NCI-H2196 treated with DMSO at 0.1 percent for 48 hours (cell line): ENCODE measurements at regions not wholly inside any gene's neighbourhood (a gene's known extent, or its start where the extent isn't known, plus 50 kb on each side); places are given as distances from the start of the nearest gene placed in this dataset.
"Not testable (repeated sequence)": the region's sequence is repeated elsewhere in the genome, so short reads cannot be mapped to it uniquely, and the experiment has no call there.

ENCODE experiments used
- DNase-seq: peaks from one replicate; lab custom pipeline; 2025; ENCODE audit not compliant: unreplicated experiment; lab: John Stamatoyannopoulos, UW

DNA sequence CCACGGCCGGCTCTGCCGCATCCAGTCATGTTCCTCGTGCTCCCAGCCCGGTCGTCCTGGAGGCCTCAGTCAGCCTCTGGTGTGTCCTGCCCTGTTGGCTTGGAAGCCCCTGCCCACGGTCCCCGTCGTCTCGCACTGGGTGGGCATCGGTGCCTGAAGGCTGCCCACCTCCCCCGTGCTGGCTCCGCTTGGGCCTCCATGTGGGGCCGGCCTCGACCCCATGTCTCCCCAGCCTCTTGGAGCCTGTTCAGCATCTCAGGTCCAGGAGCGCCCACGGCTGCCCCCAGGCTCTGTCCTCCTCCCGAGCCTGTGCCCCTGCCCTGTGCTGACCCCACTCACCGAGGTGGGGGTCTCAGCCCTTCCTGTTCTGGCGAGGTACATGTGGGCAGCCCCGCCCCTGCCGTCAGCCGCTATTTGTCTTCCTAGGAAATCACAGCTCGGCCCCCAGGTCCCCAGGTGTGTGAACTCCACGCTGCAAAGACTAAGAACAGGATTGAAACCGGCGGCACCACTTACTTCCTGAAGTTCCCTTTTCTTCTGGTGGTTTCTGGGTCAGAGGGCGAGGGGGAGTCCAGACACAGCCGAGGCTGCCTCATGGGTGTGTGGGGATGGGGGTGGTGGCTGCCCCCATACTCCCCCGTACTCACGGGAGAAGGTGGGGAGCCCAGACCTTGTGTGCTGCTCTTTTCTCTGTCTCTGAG, 221.3 kb downstream of the TMEM121 start:
- DNase-seq, result not testable (repeated sequence)

DNA sequence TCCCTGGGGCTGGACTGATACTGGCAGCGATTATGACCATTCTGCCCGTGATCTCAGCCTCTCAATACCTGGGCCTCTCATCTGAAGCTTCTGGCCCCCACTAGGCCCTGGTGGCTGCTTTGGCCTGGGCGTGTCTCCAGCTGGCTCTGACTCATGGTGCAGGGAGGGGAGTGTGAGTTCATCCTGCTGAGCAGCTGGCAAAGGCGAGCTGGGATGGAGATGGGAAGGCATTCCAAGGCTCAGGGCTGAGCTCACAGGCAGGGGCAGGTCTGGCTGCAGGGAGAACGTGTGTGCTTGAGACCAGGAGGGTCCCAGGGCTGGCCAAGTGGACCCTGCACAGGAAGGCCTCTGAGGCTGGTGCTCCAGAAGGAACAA, 221.8 kb downstream of the TMEM121 start:
- no peak for DNase-seq

DNA sequence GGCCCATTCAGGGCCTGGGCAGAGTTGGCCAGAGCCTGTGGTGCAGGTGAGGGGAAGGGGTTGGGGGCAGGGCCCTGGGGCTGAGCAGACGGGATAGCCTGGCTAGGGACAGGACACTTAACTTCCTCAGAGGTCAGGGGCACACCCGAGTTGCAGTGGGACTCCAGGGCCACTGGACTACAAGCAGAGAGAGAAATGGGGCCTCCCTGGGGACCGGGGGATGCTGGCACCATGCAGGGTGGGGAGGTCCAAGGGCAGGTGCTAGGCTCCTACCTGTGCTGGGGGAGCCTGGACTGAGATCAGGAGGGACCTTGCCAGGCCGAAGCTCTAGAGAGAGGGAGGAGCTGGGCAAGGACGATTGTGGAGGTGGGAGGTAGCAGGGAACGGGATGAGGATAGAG, 222.3 kb downstream of the TMEM121 start:
- DNase-seq, result not testable (repeated sequence)

DNA sequence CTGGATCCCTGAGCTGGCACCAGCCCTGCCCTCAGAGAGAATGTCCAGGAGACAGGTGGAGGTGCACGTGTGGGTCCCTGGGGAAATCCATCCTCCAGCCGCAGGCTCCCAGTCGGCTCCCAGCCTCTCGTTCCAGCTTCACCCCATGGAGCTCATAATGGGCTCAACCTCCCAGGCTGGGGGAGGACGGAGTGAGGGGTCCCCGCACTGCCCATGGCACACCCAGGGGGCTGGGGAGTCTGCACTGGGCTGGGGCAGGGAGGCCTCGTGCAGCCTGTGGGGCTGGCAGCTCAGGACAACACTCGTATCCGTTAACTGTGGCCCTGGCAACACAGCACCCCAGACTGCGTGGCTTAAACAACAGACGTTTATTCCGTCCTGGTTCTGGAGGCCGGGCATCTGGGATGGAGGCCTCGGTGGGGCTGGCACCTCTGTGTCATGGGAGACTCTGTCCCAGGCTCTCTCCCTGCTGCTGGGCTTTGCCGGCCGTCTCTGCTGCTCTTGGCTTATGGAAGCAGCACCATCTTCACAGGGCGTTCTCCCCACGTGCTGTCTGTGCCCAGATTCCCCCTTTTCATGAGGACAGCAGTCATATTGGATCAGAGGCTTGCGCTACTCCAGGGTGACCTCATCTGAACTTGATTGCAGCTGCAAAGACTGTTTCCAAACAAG, 223.6 kb downstream of the TMEM121 start:
- DNase-seq, result not testable (repeated sequence)

DNA sequence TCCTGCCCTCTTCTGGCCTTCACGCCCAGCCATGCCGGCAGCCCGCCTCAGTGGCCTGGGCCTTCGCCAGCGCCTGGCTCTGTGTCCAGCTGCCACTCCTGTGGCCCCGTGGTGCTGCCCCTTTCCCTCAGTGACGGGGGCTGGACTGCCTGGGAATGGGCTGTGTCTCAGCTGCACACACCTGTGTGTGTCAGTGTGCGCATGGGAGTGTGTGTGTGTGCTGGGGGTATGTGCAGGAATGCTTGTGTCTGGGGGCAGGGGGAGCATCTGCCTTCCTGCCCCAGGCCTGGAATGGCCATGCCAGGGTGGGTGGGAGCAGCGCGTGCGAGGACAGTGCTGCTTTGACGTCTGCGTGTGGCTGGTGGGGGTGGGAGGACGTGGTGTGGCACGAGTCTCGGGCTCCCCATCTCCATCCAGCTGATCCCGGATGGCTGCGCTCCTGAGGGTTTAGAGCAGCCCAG, 224.9 kb downstream of the TMEM121 start:
- not testable (repeated sequence) for DNase-seq

DNA sequence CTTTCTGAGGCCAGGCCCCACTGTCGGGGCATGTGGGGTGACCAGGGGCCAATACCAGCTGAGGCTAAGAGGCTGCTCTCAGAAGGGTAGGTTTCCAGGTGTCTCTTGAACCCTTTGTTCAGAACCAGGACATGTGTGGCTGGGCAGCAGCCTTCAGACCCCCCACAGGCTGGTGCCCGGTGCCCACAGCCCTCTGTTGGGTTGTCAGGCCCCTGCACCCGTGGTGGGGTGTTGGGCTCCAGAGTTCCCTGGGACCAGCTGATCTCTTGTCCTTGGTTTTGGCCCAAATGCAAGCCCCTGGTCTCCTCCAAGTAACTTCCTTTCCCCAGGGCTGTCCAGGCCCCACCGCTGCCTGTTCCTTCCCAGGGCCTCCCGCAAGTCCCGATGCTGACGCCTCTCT, 226.0 kb downstream of the TMEM121 start:
- not testable (repeated sequence) for DNase-seq

DNA sequence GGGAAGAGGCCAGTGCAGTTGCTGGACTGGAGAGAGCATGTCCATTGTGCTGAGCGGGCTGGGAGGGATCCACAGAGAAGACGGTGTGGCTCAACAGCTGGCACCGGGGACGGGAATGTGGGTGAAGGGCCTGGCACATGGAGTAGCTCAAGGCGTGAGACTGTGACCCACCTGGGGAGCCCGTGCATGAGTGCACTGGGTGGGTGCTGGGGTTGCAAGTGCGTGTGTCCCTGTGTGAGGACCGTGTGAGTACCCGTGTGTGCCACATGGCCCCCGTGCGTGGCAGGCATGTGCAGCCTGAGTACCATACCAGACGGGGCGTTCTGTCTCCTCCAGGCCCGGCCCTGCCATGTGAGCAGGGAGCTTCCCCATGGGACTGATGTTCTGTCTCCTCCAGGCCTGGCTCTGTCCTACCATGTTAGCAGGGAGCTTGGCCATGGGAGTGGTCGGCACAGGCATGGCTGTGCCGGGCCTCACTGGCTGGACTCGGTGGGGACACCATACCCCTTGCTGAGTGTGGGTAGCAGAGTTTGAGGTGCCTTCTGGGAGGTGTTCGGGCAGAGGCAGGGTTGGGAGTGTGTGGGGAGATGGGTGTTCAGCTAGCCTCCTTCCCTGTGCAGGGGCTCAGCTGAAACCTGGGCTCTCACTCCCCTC, 234.4 kb downstream of the TMEM121 start:
- no peak for DNase-seq

DNA sequence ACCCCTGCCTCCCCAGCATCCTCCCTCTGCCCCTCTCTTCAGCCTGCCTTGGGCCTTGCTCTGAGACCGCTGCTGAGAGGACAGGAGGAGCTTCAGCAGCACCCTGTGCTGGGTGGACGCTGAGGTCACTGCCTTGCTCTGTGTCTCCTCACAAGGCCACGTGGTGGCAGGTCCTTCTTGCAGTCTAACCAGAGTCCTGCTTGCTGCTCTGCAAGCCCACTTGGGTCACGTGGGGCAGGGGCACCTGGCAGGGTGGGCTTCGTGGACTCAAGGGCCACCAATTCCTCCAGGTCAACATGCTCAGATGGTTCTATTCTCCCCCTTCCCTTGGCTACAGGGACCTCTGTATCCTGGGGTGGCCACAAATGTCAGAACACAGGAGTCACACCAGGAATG, 235.0 kb downstream of the TMEM121 start:
- DNase-seq, result not testable (repeated sequence)

DNA sequence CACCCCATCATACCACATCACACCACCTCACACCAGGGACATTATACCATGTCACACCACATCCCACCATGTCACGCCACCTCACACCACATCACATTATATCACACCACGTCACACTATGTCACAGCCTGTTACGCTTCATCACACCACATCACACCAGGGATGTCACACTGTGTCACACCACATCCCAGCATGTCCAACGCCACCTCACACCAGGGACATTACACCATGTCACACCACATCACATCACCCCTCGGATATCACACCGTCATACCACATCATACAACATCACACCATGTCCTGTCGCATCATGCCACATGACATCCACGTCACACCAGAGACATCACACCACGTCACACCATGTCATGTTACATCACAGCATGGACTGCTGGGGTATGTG, 235.5 kb downstream of the TMEM121 start:
- no peak for DNase-seq

DNA sequence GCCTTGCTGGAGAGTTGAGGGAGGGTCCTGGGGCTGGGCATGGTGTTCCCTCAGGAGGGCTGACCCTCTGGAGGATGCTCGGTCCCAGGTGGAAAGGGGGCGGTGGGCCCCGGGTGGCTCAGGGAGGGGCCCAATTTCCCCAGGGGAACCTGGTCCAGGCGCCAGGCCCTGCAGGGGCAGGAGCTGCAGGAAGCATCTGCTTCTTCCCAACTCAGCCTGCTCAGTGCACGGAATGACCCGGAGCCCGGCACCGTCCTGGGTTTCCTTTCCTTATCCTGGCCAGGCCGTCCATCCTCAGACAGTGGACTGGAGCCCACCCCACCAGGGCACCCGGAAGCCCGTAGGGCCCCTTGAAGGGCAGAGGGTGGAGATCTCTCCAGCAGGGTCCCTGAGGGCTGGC, 235.9 kb downstream of the TMEM121 start:
- not testable (repeated sequence) for DNase-seq

DNA sequence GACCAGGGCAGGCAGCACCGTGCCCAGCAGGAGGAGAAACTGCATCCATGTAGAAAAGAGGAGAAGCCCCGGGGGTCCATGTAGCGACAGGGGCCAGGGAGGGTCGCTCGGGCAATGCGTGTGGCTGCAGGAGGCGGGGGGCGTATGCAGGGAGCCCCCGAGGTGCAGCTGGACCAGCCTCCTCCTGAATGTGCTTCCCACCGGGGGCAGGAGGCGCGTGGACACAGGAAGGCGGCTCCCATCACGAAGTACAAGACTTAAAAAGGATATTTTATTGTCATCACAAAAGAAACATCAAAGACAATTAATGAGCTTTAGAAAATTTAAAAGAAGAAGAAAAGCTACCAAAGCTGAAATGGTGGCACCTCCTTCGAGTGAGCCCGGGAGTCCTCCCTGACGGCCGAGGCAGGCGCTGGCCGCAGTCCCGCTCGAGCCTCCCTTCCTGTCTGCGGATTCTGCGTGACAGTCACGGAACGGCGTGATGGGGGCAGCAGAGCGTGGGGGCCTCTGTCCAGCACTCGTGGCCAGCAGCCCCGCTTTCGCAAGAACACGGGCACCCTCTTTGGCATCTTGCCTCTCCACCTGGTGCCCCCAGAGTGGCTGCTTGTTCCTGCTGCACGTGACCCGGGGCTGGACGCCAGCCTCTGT, 238.0 kb downstream of the TMEM121 start:
- DNase-seq, result not testable (repeated sequence)

DNA sequence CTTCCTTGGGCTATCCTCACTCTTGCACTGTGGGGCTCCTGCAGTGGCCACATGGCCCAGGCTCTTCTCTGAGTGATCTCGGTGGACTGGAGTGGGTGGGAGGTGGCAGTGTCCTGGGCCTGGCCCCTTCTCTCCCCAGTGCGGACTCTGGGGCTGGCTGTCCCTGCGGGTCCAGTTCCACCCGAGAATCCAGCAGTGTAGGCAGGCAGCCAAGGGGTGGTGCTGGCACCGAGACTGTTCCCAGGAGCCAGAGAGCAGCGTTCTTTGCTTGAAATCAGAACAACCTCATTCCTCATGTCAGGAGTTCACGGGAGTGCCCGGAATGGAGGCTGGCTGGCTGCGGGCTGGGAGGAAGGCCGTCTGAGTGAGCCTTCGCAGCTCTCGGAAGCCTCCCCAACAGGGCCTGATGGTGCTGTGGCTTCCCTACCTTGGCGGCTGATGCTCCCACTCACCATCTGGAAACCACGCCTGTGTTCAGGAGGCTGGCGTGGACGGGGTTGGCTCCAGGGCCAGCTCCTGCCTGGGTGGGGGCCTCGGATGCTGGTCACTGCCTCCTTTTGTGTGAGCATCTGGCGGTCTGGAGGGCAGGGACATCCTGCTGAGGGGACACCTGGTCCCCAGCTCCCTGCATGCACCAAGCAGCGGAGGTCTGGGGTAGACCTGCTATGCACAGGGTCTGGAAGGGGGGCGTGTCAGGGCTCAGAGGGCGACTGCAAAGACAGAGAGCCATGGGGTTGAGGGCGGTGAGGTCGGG, 238.9 kb downstream of the TMEM121 start:
- not testable (repeated sequence) for DNase-seq

DNA sequence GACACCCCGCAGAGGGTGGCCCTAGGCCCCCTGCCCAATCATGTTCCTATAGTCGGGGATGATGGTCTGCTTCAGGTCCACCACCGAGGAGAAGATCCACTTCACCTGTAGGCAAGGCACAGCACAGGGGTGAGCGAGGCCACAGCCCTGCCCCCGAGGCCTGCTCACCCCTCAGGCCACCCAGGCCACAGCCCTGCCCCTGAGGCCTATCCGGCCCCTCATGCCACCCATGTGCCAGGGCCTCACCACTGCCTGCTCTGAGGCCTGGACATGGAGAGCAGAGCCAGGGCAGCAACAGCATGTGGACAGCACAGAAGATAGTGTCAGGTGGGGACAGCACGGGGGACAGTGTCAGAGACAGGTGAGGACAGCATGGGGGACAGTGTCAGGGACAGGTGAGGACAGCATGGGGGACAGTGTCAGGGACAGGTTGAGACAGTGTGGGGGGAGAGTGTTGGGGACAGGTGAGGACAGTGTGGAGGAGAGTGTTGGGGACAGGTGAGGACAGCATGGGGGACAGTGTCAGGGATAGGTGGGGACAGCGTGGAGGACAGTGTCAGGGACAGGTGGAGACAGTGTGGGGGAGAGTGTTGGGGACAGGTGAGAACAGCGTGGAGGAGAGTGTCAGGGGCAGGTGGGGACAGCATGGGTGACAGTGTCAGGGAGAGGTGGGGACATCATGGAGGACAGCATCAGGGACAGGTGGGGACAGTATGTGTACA, 239.7 kb downstream of the TMEM121 start:
- DNase-seq, result no peak

DNA sequence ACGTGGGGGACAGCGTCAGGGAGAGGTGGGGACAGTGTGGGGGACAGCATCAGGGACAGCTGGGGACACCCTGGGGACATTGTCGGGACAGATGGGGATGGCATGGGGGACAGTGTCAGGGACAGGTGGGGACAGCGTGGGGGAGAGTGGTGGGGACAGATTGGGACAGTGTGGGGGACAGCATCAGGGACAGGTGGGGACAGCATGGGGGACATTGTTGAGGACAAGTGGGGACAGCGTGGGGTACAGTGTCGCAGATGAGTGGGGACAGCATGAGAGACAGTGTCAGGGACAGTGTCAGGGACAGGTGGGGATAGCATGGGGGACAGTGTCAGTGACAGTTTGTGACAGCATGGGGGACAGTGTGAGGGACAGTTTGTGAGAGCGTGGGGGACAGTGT, 240.9 kb downstream of the TMEM121 start:
- no peak for DNase-seq

DNA sequence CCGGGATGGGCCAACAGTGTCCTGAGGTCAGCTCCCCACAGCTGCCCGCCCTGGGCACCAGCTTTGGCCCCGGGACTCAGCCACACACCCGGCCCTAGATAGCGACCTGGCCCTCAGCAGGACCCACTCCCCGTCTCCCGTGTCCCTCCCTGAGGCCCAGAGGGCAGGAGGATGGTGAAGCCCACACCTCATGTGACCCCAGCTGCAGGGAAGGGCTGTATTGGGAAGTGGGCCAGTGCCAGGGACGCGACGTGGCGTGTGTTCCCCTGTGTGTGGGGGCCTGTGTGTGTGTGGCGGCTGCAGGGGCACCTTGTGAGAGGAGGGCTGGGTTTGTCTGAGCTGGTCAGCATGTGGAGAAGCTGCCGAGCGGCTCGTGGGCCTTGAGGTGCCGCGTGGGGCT, 241.7 kb downstream of the TMEM121 start:
- DNase-seq, result not testable (repeated sequence)

DNA sequence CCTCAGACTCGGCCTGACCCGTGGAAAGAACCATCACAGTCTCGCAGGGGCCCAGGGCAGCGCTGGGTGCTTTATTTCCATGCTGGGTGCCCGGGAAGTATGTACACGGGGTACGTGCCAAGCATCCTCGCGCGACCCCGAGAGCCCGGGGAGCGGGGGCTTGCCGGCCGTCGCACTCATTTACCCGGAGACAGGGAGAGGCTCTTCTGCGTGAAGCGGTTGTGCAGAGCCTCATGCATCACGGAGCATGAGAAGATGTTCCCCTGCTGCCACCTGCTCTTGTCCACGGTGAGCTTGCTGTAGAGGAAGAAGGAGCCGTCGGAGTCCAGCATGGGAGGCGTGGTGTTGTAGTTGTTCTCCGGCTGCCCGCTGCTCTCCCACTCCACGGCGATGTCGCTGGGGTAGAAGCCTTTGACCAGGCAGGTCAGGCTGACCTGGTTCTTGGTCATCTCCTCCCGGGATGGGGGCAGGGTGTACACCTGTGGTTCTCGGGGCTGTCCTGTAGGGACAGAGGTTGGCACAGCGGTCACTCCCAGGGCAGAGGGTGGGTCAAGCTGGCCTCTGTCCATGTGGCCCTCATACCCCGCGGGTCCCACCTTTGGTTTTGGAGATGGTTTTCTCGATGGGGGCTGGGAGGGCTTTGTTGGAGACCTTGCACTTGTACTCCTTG, 242.8 kb downstream of the TMEM121 start:
- DNase-seq, result not testable (repeated sequence)

DNA sequence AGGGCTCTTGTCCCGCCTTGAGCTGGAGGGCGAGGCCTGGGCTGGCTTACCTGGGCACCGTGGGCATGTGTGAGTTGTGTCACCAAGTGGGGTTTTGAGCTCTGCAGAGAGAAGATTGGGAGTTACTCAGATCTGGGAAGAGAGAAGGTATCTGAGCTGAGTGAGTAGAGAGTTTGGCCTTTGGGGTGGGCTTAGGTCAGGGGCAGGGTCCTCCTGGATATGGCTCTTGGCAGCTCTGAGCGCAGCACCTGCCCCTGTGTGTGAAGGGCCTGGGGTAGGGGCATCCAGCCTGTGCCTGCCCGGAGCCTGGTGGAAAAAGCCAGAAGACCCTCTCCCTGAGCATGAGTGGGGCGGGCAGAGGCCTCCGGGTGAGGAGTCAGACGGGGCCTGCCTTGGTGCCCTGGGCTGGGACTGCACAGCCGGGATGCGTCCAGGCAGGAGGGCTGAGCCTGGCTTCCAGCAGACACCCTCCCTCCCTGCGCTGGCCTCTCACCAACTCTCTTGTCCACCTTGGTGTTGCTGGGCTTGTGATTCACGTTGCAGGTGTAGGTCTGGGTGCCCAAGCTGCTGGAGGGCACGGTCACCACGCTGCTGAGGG, 244.3 kb downstream of the TMEM121 start:
- not testable (repeated sequence) for DNase-seq

DNA sequence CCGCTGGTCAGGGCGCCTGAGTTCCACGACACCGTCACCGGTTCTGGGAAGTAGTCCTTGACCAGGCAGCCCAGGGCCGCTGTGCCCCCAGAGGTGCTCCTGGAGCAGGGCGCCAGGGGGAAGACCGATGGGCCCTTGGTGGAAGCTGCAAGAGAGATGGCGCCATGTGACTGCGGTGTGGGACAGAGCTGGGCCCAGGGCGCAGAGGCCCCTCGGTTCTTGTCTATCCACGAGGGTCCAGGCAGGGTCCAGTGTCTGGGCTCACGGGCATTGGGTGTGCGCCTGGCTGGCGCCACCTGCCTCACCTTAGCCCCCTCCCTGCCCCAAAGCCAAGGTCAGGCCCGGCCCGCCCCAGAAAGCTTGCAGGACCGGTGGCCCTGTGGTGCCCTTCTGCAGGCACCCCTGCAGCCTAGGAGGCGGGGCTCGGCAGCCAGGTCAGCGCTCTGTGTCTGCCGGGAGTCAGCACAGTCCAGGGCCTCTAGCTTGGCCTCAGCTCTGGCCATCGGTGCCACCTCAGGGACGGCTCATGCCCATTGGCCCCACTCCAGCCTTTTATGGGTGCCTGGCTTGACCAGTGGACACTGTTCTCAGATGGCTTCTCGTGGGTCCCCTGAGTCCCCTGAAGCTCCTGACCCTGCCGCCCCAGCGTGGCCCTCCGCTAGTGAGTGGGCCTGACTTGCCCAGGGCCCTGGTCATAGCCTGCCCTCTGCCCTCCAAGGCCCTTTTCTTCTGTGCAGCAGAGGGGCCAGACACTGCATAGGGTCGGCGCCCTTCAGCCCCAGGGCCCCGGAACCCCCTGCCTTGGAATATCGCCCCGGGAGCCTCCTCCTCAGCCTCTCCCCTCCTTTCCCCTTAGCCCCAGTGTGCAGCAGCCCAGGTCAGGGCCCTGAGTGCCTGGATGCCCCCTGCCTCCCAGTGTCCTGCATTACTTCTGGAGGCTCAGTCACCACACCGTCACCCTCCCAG, 245.2 kb downstream of the TMEM121 start:
- DNase-seq, result not testable (repeated sequence)
